Cortex of kidney (tissue), 1 donor: ENCODE measurements at regions not wholly inside any gene's neighbourhood (a gene's known extent, or its start where the extent isn't known, plus 50 kb on each side); places are given as distances from the start of the nearest gene placed in this dataset.

ENCODE experiments used
- DNase-seq: peaks from one replicate; lab custom pipeline; 2025; lab: John Stamatoyannopoulos, UW

DNA sequence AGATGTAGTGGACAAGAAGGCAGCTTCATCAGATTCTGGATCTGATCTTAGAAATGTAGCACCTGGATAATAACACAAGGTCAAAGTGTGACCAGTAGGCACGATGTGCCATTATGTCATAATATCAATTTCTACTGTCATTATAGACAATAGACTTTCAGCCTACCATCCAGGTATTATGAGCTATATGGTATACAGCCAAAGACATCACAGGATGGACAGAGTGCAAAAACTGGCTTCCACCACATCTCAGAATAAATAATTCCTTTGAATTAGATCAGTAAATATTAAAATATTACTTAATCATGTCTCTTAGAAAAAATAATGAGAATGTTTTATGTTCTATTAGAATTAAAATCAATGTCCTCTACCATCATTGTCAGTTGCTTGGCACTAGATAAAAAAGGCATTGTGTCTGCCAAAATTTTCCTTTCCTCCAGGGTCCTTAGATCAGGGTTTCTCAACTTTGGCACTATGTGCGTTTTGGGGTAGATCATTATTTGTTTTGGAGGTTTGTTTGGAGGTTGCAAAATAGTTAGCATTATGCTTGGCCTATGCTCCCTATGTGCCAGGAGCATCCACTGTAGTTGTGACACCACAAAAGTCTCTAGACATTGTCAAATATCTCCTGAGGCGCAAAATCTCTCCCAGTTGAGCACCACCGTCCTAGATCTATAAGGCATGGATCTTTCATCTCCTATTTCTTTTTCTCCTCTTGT lies 86.7 kb upstream of the NRIP1 start:
- no peak for DNase-seq

GRCh38 chr21:15152591-15152990 lies 87.8 kb upstream of the NRIP1 start:
- no peak for DNase-seq

- no peak for DNase-seq
Observed at GRCh38 chr21:15159382-15160020, 94.7 kb upstream of the NRIP1 start.

GRCh38 chr21:15160136-15160535 lies 95.3 kb upstream of the NRIP1 start:
- no peak for DNase-seq

DNA sequence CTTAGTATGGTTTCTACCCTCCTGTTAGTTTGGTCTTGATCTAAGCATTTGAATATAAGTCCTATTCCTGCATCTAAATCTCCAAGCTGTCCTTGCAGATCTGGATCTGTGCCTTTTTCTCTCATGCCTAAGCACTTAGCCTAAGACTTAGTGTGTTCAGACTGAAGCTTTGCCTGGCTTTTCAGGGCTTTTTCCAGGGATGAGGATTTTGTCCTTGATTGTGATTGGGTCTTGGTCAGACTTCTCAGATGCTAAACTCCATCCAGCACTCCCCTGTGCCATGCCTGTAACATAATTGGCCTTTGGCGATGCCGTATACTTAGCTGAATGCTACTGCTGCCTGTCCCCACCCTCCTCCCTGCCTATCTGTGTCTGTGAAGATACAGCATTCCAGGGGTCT lies 98.1 kb upstream of the NRIP1 start:
- no peak for DNase-seq

- no peak for DNase-seq
Observed at GRCh38 chr21:15164273-15164672, 99.5 kb upstream of the NRIP1 start.

- DNase-seq, result no peak
Observed at GRCh38 chr21:15164678-15165303, 100.0 kb upstream of the NRIP1 start.

- no peak for DNase-seq
Observed at GRCh38 chr21:15170614-15171013, 105.8 kb upstream of the NRIP1 start.

DNA sequence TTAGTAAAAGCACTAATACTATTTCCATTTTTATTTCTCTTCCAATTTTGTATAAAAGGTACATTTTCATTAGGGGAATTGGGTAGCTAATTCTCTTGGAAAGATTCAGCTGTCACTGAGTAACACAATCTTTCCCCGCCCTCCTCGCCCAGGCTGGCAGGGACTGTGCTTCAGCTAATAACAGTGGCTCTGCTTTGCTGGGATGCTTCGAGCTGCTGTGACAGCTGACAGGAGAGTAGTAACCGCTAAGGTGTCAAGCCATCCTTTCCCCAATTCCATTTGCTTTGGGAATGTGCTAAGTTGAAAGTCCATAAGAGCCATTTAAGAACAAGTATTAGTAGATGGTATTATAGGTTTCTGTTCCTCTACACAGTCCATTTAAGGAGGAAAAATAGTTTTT lies 106.7 kb upstream of the NRIP1 start:
- no peak for DNase-seq

DNA sequence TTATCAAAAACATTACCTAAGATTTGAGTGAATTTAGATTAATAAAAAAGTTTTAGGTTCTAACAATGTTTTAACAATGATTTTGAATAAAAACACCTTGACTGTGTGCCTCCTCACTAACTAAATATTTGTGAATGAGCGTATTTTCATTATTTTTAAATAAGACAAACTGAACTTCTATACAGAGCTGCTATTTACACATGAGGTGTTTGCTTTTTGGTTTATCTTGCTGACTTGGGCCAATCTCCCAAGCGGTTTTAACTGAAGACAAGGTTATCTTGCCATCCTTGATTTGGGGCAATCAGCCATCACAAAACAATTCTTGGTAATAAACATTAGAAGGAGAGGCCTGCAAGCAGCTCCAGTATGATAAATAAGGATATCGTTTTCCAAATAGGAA lies 108.2 kb upstream of the NRIP1 start:
- no peak for DNase-seq

GRCh38 chr21:15174923-15175322 lies 110.1 kb upstream of the NRIP1 start:
- no peak for DNase-seq

GRCh38 chr21:15182731-15183130 lies 117.9 kb upstream of the NRIP1 start:
- no peak for DNase-seq

DNA sequence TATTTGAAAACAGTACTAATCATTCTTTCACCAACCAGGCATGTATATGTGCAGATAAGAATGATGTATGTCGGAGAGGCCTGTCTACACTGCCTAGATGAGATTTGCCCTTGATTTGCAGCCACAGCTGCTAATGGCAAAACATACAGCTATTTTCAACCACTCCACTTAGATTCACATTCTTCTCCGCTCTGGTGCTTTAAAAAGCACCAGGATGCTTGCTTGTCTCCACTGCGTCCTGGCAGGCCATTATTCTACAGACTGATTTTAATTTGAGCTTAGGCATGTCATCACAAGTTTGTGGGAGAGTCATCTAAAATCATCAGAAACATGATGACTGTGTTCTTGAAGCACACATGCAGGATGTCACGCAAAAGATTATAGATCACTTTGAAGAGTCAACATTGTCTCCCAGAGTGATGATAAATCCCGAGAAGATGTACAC lies 119.0 kb upstream of the NRIP1 start:
- DNase-seq, result no peak

GRCh38 chr21:15190412-15190811 lies 125.6 kb upstream of the NRIP1 start:
- DNase-seq, result no peak

- DNase-seq, result no peak
Observed at GRCh38 chr21:15190837-15191236, 126.0 kb upstream of the NRIP1 start.

DNA sequence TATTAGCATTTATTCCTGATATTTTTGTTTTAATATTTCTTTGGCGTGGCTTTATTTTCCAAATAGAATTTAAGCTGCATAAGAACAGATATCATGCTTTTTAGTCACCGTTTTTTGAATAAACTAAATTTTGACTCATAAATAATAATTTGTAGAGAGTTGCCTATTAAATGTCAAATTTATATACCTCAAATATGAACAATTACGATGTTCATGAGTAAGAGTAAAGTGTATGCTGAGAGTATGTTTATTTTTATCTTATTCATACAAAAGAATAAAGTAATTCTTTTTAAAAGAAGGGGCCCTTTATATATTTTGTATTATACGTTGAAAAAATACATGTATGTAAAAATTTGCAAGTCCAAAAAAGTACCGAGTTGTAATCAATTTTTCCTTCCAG lies 126.5 kb upstream of the NRIP1 start:
- DNase-seq, result no peak

DNA sequence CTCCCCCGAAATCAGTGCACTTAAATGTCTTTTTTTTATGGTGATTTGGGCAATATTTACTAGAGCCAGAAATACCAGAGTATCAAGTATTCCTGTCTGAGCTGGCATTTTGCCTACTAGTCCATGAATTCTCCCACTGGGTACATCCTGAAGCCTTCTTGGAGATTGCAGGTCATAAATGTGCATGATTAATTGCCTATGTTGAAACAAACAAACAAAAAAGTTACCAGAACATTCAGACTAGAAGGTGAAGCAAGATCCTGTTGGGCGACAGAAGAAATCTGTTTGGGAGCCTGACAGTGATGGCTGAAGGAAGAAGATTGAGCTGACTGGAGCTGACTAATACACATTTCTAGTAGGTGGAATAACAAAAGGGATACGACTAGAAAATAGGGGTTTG lies 127.4 kb upstream of the NRIP1 start:
- DNase-seq, result no peak

- DNase-seq, result no peak
Observed at GRCh38 chr21:15193937-15194336, 129.1 kb upstream of the NRIP1 start.

- DNase-seq, result no peak
Observed at GRCh38 chr21:15195104-15195503, 130.3 kb upstream of the NRIP1 start.

DNA sequence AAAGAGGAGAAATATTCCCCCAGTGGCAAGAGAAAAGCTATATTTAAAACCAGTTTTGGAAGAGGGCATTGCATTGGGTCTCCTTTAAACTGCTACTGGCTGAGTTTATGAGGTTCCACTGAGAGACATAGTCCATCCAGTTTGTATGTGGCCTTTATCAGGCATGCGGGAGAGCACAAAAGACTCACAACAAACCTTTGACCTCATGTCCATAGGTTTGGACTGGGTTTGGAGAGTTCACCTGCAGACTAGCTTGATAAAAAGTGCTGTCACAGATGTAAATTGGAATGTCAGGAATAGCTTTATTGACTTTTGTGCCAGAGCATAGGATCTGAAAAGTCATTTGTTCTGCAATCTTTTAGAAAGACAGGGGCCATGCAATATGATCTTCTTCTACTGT lies 131.0 kb upstream of the NRIP1 start:
- no peak for DNase-seq

DNA sequence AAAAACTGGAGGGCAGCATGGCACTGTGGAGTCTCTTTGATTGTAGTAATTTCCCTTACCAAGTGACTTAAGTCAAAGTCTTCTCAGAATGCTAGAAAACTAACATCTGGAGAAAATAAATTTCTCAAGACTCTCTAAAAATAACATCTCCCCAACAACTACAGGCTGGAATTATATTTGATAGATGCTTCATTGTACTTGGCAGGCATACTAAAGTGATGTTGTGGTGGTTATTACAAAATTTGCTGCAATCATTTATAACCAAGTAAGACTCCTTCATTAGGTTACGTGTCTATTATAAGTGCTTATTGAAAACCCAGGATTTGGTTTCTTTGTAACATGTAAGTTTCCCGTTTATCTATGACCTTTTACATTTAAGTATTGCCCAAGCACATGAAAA lies 132.9 kb upstream of the NRIP1 start:
- no peak for DNase-seq

DNA sequence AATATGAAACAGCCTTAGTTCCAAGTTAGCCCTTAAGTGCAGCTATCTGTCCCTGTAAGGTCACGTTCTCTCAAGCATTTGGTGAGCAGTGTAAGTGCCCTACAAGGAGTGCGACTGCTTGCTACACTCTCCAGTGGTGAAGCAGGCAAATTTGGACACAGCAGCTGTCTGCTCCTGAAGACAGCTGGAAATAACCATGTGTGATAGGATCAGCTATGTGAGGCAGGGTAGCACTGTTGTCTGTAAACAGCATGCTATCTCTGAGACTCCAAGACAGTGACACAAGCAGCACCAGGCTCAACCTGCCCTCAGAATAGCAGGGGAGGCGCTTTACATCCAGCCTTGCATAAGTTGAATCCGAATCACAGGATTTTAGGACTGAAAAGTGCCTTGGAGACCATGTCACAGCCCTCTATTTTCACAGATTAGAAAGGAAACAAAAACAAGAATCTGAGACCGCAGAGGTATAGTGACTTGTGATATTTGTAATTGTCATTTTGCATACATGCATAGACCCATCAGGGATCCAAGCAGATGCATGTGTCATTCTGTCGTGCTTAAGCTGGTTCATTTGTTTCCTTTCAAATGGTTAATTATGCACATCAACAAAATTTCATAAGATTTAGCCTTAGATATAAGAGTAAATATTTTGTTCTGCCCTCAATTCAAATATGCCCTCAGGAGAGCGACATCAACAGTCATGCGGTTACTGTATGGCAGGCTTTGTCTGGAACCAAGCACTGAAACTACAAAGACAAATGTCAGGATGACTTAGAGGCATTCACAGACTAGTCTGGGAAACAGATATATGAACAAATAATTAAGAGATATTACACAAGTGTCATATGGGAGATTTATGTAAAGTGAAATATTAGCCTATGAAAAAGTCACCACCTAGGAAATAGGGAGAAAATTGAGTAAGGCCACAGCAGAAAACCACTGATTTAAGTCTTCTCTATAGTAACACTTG lies 134.9 kb upstream of the NRIP1 start:
- no peak for DNase-seq
